Medulla oblongata (tissue), 1 donor: ENCODE measurements at regions not wholly inside any gene's neighbourhood (a gene's known extent, or its start where the extent isn't known, plus 50 kb on each side); places are given as distances from the start of the nearest gene placed in this dataset.
A peak's percentile ranks its signal among the peaks of the same experiment; 100 is the strongest.
"Not testable (repeated sequence)": the region's sequence is repeated elsewhere in the genome, so short reads cannot be mapped to it uniquely, and the experiment has no call there.

Source experiments
- DNase-seq: peaks from one replicate; pipeline ENCODE4 v3.0.0-alpha.2; 2015; ENCODE audit errors: extremely low spot score

DNA sequence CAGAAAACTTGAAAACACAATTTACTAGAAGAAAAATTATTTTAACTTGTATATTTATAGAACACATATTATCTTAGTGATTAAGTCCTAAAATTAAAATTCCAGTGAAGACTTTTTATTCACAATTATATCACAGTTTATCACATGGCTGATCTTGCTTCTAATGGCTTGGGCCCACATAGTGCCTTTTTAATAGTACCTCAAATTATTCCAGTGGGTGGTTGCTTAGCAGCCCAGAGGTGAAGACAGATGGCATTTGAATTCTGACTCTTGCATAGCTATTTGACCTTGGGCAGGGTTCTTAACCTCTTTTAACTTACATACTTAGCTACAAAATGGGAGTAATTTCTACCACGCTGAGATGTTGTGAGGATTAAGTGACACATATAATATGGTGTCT lies 214.7 kb upstream of the SGO1 start:
- no peak for DNase-seq

DNA sequence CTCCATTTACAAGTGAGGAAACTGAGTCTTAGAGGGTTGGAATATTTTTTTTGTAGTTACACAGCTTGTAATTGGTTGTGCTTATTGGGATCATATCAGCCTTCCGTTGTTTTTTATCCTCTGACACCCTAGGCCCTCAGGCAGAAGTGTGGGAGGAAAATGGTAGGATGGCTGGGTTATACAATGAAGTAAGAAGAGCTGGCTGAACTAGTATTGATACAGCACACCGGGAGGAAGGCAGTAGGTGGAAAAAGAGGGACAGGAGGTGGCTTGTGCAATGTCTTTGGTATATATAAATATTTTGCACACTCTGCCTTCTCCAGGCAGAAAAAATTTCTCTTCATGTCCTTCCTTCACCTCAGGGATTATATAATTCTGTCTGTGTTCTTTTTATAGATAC lies 214.3 kb upstream of the SGO1 start:
- DNase-seq, result no peak

DNA sequence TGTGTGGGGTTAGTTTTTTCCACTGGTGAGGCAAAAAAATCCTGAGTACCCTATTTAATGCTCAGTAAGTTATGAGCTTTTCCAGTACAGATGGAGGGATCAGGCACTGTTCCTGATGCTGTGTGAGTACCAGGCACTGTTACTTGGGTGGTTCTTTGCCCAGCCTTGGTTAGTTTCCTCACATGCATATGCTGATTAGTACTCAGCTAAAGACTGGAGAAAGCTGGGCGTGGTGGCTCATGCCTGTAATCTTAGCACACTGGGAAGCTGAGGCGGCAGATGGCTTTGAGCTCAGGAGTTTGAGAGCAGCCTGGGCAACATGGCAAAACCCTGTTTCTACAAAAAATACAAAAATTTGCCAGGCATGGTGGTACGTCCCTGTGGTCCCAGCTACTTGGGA lies 210.3 kb upstream of the SGO1 start:
- DNase-seq, result no peak

DNA sequence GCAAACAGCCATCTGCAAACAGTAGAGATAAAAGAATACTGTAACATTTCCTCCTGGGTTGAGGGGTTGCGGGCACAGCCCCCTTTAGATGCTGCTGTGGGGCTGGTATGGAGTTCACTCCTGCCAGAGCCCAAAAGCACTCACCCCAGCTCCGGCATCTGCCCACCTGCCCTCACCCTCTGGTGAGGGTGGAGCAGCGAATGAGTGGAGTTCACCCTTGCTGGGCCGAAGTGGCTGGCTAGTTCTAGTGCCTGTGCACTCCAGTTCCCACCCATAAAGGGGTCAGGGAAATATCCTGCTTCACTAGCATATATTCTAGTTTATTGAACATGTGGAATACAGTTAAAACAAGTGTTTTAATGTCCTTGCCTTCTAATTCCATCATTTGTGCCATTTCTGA lies 209.7 kb upstream of the SGO1 start:
- no peak for DNase-seq

DNA sequence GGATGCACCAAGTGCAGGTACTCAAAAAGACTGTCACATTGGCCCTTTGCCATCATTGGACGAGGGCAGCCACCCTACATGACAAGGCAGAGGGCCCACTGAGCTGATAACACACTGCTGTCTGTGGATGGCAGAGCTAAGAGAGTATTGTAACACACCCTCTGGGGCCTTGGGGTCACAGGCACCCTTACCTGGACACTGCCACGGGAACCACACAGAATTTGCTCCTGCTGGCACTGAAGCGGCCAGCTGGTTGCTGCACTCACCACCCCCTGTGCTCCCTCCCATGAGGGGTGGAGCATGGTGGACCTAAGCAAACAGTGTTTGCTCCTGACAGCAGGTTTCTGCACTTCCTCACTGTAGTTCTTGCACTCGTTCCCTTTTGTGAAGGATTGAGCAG lies 208.2 kb upstream of the SGO1 start:
- DNase-seq, result no peak

DNA sequence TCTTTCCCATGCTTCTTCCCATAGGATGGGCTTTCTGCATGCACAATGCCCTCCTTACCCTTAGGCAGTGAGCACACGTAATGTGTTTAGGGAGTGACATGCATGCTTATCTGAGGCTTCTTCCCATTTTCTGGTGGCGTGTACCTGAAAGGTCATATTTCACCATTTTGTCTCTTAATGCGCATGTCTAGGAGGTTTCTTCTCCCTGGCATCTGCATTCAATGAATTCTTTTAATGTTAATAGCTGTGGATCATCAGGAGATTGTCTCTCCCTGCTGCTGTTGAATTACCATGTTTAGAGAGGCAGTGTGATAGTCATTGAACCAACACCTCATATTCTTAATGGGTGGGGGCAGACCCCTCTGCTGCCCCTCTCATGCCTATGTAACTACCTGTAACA lies 205.6 kb upstream of the SGO1 start:
- DNase-seq, result no peak

DNA sequence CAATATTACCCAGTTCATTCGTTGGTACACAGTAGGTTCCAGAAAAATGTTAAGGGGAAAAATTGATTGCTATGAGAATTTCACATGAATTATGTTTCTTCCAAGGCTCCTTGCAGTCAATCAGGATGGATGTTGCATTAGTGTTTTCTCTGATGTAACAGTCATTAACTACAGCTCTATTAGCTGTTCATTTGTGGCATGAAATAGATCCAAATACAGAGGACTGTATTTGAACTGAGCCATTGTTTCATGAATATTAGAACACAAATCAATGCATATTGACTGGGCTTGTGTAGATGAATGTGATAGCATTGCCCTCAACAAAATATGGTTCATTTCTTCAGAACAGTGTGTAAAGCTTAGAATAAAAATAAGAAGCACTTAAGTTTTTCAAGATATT lies 203.0 kb upstream of the SGO1 start:
- no peak for DNase-seq

DNA sequence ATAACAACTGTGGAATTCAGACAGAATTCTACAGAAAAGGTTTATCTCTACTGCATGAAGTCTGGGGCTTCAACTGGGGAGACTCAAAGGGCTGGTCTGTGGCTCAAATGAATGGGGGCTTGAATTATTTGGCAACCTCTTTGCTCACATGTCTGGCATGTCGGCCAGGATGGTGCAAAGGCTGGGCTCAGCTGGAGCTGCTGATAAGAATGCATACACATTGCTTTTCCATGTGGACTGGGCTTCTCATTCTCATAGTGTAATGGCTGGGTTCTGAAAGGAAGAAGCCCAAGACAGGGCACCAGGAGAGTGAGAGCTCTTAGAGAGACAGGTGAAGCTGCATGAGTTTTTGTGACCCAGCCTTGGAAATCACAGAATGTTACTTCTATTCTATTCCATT lies 194.3 kb upstream of the SGO1 start:
- no peak for DNase-seq

DNA sequence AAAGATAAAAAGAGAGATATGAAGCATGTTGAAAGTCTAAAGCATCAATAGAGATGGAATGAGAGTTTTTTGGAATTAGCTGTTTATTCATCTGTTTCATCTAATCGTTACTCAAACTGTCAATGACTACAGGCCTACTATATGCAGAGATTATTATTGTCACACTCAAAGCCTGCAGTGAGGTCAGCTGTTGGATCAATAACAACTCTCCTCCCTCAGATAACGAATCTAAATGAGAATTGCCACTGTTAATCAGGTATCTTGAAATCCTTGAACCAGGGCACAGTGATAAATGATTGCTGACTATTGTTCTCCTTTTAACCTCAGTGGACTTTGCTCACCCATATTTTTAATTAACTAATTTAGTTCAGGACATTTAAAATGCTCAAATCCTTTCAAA lies 192.3 kb upstream of the SGO1 start:
- no peak for DNase-seq

DNA sequence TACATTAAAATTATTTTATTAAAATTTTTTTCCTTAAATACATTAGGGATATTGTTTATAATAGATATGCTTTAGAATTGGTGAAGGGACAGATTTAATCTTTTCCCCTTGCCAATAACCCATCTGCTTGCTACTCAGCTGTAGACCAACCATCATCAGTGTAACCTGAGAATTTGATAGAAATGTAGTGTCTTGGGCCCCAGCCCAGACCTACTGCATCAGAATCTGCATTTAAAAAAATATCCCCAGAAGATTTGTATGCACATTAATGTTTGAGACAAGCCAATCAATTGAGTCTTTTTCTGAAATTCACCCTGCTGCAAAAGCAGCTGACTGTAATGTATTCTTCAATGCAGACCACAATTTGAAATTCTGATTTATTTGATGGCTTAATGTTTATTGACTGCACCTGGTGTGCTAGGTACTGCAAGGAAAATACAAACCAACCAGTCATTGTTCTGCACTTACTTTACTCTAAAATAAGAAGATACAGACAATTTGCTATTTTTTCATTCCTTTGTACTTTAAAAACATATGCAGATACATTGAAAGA lies 190.7 kb upstream of the SGO1 start:
- no peak for DNase-seq

DNA sequence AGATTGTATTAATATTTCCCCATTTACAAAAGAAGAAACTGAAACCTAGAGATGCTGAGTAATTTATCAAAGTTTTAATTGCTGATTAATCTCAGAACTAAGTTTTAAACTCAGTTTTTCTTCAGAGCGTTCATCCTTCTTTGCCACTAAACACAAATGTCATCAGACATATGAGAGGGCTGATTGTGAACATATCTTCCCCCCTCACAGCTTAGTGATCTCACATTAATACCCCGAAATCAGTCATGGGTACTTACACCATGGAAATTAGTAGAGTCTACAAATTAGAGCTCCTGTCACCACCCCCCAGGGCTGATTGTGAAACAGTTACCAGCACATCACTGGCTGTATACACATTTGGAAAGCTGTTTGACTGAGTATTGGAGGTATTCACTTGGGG lies 189.3 kb upstream of the SGO1 start:
- DNase-seq, result no peak

DNA sequence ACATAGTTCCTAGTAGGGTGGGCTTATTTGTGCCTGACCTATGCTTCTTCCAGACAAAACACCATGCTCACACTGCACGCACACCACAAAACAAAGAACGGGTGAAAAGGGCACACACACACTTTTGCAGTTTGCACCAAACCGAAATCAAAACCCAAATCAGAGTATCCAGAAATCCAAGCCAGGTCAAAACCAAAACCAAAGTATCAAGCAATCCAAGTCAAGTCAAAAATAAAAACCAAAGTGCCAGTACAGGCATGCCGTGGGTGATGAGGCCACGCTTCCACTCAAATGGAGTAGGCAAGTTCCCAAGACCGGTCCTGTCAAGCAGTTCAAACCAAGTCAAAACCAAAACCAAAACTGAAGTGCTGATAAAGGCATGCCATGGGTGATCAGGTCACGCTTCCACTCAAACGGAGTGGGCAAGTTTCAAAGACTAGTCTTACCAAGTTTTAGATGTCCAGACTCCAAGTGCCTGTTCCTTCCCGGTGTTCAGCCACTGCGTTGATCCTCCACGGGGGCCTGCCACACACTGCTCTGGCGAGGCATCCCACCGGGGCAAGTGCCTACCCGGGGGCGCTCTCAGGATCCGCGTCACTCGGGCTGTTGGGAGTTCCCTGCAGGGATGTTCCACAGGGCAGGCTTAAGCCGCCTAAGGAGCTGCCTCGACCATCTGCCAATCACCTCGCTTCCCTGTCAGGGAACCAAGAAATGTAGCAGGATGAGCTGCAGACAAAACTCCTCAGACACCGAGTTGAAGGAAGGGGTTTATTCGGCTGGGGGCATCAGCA lies 184.5 kb upstream of the SGO1 start:
- DNase-seq, result not testable (repeated sequence)

DNA sequence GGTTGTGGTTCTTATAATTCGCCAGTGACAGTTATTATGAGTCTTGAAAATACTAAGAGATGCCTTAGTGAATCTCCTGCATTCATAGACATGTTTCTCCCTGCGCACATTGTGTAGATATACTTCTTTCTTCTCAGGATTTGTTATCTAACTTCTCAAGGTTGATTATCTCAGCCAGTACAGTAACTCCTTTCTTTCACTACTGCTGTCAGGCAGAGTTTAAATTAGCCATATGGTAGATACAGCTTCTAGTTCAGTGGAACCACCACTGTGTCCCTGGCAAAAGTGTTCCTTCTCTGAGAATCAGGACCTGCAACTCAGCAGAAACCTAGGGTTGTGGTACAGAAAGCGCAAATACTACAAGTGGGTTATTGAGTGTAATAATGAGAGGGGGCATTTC lies 175.0 kb upstream of the SGO1 start:
- DNase-seq, result no peak

DNA sequence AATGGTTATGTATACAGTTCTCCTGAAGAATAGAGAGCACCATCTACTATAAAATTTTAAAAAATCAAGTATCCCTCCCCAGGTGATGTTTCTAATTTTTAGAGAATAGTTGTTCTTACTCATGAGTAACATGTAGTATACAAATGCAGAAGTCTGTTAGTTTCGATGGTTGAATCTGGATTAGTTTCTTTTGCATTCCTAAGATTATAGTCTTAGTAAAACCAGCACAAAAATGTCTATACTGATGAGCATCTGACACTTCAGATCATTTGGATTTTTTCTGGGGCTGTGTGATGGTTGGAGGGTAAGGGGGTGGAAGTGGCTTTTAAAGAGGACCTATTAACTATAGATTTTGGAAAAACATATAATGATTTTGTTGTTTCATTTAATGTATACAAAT lies 167.3 kb upstream of the SGO1 start:
- DNase-seq, result no peak

DNA sequence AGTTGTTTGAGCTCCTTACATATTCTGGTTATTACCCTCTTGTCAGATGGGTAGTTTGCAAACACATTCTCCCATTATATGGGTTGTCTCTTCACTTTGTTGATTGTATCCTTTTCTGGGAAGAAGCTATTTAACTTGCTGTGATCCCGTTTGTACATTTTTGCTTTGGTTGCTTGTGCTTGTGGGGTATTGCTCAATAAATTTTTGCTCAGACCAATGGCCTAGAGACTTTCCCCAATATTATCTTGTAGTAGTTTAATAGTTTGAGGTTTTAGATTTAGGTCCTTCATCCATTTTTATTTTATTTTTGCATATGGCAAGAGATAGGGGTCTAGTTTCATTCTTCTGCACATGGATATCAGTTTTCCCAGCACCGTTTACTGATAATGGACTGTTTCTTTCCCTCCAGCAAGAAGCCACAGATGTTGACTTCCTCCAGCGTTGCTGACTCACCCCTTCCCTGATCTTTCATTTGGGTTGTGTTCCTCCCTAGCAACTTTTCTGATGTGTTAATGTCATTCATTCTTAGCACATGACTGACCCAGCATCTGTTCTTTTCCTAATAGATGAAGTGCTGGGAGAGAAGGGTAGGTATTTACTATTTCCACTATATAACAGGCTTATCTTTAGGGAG lies 166.7 kb upstream of the SGO1 start:
- DNase-seq, result no peak

DNA sequence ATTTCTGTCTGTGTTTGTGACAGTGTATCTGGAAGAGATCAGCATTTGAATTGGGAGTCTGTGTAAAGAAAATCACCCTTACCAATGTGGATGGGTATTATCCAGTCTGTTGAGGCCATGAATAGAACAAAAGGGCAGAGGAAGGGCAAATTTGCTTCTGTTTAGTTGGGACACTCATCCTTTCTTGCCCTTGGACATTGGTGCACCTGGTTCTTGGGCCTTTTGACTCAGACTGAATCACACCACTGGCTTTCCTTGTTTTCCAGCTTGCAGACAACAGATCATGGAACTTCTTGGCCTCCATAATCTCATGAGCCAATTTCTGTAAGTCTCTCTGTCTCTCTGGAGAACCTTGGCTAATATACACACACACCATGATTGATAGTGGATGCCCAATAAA lies 164.4 kb upstream of the SGO1 start:
- DNase-seq, result no peak

DNA sequence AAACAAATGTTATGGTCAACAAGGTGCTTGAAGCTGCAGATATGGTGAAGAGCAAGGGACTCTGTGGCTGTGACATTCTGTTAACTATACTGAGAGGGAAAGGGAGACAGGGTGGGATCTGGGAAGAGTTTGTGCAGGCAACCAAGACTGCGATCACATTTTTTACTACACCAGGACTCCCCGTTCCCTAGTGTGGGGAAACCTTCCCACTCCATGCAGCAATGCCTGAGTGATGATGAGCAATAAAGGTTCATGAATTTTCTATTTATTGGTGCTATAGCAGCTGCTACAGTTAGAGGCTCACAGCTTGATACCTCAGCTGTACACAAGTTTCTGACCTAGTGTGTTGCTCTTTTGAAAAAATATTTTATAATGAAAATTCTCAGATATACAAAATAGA lies 160.9 kb upstream of the SGO1 start:
- DNase-seq, result no peak

DNA sequence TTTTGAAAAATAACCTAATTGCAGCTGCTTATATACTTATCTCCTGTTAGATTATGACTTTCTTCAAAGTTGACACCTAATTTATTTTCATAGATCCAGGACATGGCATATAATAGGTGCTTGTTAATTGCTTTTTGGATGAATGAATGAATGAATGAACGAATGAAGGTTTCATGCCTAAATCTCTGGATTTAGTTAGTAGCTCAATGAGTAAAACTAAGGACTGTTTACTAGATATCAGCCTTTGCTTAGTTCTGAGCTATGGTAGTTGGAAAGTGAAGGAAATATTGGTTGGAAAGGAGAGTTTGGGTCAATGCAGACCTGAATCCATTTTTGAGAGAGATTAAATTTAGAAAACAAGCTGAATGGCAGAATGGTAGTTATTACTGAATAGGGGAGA lies 160.4 kb upstream of the SGO1 start:
- DNase-seq, result no peak

DNA sequence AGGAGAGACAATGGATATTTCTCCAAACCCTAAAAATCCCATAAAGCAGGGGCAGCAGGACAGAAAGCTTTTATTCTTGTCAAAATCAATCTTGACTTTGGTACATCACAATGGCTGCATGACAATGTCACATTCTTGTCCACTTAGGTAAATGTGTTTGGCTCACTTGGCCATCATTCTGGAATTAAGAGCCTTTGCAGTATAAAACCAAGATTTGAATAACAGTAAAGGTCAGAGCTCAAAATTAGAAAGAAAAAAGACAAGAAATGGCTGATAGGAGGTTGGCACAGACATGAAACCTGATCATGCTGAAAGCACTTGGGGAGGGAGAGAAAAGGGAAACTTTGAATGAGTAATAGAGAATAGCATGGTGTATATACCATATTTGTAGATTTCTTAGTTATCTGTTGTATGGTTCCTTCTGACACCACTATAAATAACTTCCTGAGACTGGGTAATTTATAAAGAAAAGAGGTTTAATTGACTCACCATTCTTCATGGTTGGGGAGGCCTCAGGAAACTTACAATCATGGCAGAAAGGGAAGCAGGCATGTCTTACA lies 158.5 kb upstream of the SGO1 start:
- no peak for DNase-seq

DNA sequence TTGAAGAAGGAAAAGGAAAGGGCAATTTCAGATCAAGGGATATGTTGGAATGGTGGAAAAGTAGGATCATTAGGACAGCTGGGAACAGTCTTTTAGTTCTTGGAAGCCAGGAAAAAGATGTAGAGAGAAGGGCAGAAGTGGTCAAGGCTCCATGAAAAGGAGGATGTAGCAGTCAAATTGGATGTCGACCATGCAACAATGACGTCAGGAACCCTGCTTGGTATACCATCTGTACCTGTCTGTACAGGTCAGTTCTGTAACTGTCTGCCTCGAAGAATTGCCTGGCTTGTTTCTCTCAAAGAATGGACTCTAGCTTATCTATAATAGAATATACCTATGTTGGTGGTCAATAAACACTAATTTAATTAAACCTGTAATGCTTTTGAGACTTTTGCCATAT lies 157.8 kb upstream of the SGO1 start:
- DNase-seq, result no peak

DNA sequence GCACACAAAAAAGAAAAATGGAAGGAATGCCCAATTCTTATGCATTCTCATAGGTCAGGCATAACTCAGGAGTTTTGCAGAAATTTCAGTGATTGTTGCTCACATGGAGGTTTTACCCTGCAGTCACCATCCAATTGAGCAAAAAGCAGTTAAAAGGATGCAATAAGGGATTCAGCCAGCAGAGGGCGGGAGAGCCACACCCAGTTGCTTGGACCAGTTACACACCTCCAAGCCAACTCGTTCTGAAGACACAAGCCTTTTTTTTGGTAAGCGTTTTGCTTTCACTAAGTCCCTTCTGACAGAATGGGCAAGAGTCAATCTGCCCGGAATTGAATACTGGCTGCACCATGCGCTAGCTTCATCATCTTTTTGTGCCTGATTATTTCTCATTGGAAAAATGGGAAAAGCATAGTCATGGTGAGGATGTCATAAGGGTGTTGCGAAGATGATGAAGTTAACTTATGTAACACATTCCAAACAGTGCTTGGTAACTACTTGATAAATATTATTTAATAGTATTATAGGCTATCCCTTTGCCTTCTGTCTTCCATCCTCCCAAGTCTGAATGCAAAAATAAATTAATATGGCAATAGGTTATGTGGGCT lies 154.4 kb upstream of the SGO1 start:
- DNase-seq, result peak; percentile 84

DNA sequence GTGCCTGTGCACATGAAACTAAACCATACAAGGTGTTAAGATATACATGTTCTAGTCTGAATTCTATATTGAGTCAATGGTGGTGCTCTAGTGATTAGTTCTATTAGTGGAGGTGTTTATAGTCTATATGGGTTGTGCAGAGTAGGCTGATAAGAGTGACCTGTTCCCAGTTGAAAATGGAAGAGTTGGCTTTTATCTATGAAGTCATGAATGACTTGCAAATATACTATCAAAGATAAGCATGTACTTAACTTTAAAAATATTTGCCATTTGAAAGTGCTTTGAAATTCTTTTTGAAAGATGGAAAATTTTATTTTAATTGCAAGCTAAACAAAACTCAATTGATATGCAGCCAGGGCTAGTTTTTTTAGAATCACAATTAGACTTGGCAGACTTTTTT lies 150.6 kb upstream of the SGO1 start:
- DNase-seq, result no peak

DNA sequence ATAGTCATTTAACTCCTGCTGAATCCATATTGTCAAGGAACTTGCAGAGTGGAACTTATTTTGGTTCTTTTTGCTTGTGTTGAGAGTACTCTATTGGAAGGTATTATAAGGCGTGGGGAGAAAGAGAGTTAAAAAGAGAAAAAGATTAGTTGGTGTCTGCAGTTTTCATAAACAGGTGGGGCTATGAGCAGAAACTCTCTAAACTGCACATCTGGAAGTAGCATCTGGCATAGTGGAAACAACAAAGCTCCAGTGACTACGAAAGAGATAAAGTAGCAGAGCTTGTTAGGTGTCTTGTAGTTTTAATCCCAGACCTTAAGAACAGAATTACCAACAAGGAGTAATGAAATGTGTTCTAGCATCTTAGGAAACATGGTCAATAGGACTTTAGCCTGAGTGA lies 148.8 kb upstream of the SGO1 start:
- DNase-seq, result no peak
